Stimulated activated naive CD8-positive, alpha-beta T cell treated with anti-CD3 and anti-CD28 coated beads, Interleukin-15, Interleukin-2, amounts not matched to agents 100 ng/mL and 50 ng/mL, for 24 hours (primary cell): ENCODE measurements at regions not wholly inside any gene's neighbourhood (a gene's known extent, or its start where the extent isn't known, plus 50 kb on each side); places are given as distances from the start of the nearest gene placed in this dataset.
"Not testable (repeated sequence)": the region's sequence is repeated elsewhere in the genome, so short reads cannot be mapped to it uniquely, and the experiment has no call there.

ENCODE experiments used
- H3K27ac Mint-ChIP-seq: one replicate; pipeline ENCODE4 v1.8.0; 2021; ENCODE audit warnings: mild to moderate bottlenecking, mixed read lengths
- H3K27me3 Mint-ChIP-seq: one replicate; pipeline ENCODE4 v1.8.0; 2021; ENCODE audit warnings: mixed read lengths
- H3K36me3 Mint-ChIP-seq: one replicate; pipeline ENCODE4 v1.8.0; 2021; ENCODE audit warnings: low read depth, mixed read lengths
- H3K4me1 Mint-ChIP-seq: one replicate; pipeline ENCODE4 v1.8.0; 2021; ENCODE audit warnings: low read depth, mixed read lengths
- H3K4me3 Mint-ChIP-seq: one replicate; pipeline ENCODE4 v1.8.0; 2021; ENCODE audit warnings: mild to moderate bottlenecking, mixed read lengths
- H3K9me3 Mint-ChIP-seq: one replicate; pipeline ENCODE4 v1.8.0; 2021; ENCODE audit warnings: mixed read lengths

GRCh38 chr2:389985-390384, 102.1 kb upstream of the ALKAL2 start:
- not testable (repeated sequence) for H3K36me3 Mint-ChIP-seq, H3K9me3 Mint-ChIP-seq, H3K27ac Mint-ChIP-seq, H3K4me3 Mint-ChIP-seq, H3K27me3 Mint-ChIP-seq
- H3K4me1 Mint-ChIP-seq = peaks cover 18% of the 10 kb centered on the region

GRCh38 chr2:388752-389151, 100.9 kb upstream of the ALKAL2 start:
- H3K9me3 Mint-ChIP-seq, H3K27ac Mint-ChIP-seq, H3K36me3 Mint-ChIP-seq, H3K4me1 Mint-ChIP-seq, H3K27me3 Mint-ChIP-seq, H3K4me3 Mint-ChIP-seq: not testable (repeated sequence)

GRCh38 chr2:387980-388421, 100.1 kb upstream of the ALKAL2 start:
- Mint-ChIP-seq H3K4me1 (peaks cover 2% of the 10 kb centered on the region), H3K27ac (no peak overlapping the region), H3K4me3 (no peak overlapping the region), H3K36me3 (no peaks in the 10 kb centered on the region), H3K9me3 (no peaks in the 10 kb centered on the region), H3K27me3 (no peaks in the 10 kb centered on the region)

GRCh38 chr2:386406-387103, 98.7 kb upstream of the ALKAL2 start:
- H3K4me1 Mint-ChIP-seq = no peaks in the 10 kb centered on the region
- H3K36me3 Mint-ChIP-seq = no peaks in the 10 kb centered on the region
- no peaks in the 10 kb centered on the region for H3K9me3 Mint-ChIP-seq
- no peak overlapping the region for H3K4me3 Mint-ChIP-seq
- no peaks in the 10 kb centered on the region for H3K27me3 Mint-ChIP-seq
- no peak overlapping the region for H3K27ac Mint-ChIP-seq

GRCh38 chr2:385785-386184, 97.9 kb upstream of the ALKAL2 start:
- H3K4me1 Mint-ChIP-seq = no peaks in the 10 kb centered on the region
- no peak overlapping the region for H3K27ac Mint-ChIP-seq
- no peak overlapping the region for H3K4me3 Mint-ChIP-seq
- H3K27me3 Mint-ChIP-seq = no peaks in the 10 kb centered on the region
- no peaks in the 10 kb centered on the region for H3K9me3 Mint-ChIP-seq
- H3K36me3 Mint-ChIP-seq = no peaks in the 10 kb centered on the region

- no peaks in the 10 kb centered on the region for H3K4me1 Mint-ChIP-seq
Observed at GRCh38 chr2:385061-385460, 97.2 kb upstream of the ALKAL2 start.

GRCh38 chr2:383888-384287, 96.0 kb upstream of the ALKAL2 start:
- H3K9me3 Mint-ChIP-seq = no peaks in the 10 kb centered on the region
- H3K4me3 Mint-ChIP-seq = no peak overlapping the region
- no peaks in the 10 kb centered on the region for H3K4me1 Mint-ChIP-seq
- no peak overlapping the region for H3K27ac Mint-ChIP-seq
- no peaks in the 10 kb centered on the region for H3K36me3 Mint-ChIP-seq
- H3K27me3 Mint-ChIP-seq = peaks cover 7% of the 10 kb centered on the region

More at GRCh38 chr2:385061-385460, 97.2 kb upstream of the ALKAL2 start:
- H3K9me3 Mint-ChIP-seq = no peaks in the 10 kb centered on the region
- H3K4me3 Mint-ChIP-seq = no peak overlapping the region
- H3K27me3 Mint-ChIP-seq = no peaks in the 10 kb centered on the region
- no peak overlapping the region for H3K27ac Mint-ChIP-seq
- no peaks in the 10 kb centered on the region for H3K36me3 Mint-ChIP-seq

GRCh38 chr2:383178-383577, 95.3 kb upstream of the ALKAL2 start:
- peaks cover 4% of the 10 kb centered on the region for H3K9me3 Mint-ChIP-seq
- no peak overlapping the region for H3K4me3 Mint-ChIP-seq
- no peaks in the 10 kb centered on the region for H3K4me1 Mint-ChIP-seq
- no peak overlapping the region for H3K27ac Mint-ChIP-seq
- no peaks in the 10 kb centered on the region for H3K36me3 Mint-ChIP-seq
- H3K27me3 Mint-ChIP-seq = peaks cover 7% of the 10 kb centered on the region

- H3K27me3 Mint-ChIP-seq = peaks cover 9% of the 10 kb centered on the region
- H3K36me3 Mint-ChIP-seq = no peaks in the 10 kb centered on the region
- peaks cover 9% of the 10 kb centered on the region for H3K9me3 Mint-ChIP-seq
- no peak overlapping the region for H3K27ac Mint-ChIP-seq
- H3K4me3 Mint-ChIP-seq = no peak overlapping the region
- no peaks in the 10 kb centered on the region for H3K4me1 Mint-ChIP-seq
Observed at GRCh38 chr2:382728-383022, 94.8 kb upstream of the ALKAL2 start.

GRCh38 chr2:381941-382727, 94.2 kb upstream of the ALKAL2 start:
- Mint-ChIP-seq H3K36me3 (no peaks in the 10 kb centered on the region), H3K27me3 (peaks cover 14% of the 10 kb centered on the region), H3K9me3 (peaks cover 13% of the 10 kb centered on the region), H3K4me1 (no peaks in the 10 kb centered on the region), H3K4me3 (no peak overlapping the region), H3K27ac (no peak overlapping the region)

GRCh38 chr2:381181-381580, 93.3 kb upstream of the ALKAL2 start:
- Mint-ChIP-seq H3K27me3 (peaks cover 14% of the 10 kb centered on the region), H3K27ac (no peak overlapping the region), H3K36me3 (no peaks in the 10 kb centered on the region), H3K4me1 (no peaks in the 10 kb centered on the region), H3K9me3 (peaks cover 13% of the 10 kb centered on the region), H3K4me3 (no peak overlapping the region)

- Mint-ChIP-seq H3K4me3 (no peak overlapping the region), H3K27ac (no peak overlapping the region), H3K9me3 (peaks cover 13% of the 10 kb centered on the region), H3K4me1 (no peaks in the 10 kb centered on the region), H3K36me3 (no peaks in the 10 kb centered on the region), H3K27me3 (peaks cover 14% of the 10 kb centered on the region)
Observed at GRCh38 chr2:380772-381171, 92.9 kb upstream of the ALKAL2 start.

- Mint-ChIP-seq H3K27ac (no peak overlapping the region), H3K4me3 (no peak overlapping the region), H3K36me3 (no peaks in the 10 kb centered on the region), H3K9me3 (peaks cover 13% of the 10 kb centered on the region), H3K27me3 (peaks cover 14% of the 10 kb centered on the region), H3K4me1 (no peaks in the 10 kb centered on the region)
Observed at GRCh38 chr2:380221-380620, 92.3 kb upstream of the ALKAL2 start.

- Mint-ChIP-seq H3K4me3 (no peak overlapping the region), H3K36me3 (no peaks in the 10 kb centered on the region)
Observed at GRCh38 chr2:379778-380177, 91.9 kb upstream of the ALKAL2 start.

GRCh38 chr2:378364-378763, 90.5 kb upstream of the ALKAL2 start:
- Mint-ChIP-seq H3K9me3 (peaks cover 13% of the 10 kb centered on the region), H3K27ac (no peak overlapping the region), H3K4me3 (no peak overlapping the region), H3K27me3 (peaks cover 14% of the 10 kb centered on the region), H3K4me1 (no peaks in the 10 kb centered on the region), H3K36me3 (no peaks in the 10 kb centered on the region)

More at GRCh38 chr2:379778-380177, 91.9 kb upstream of the ALKAL2 start:
- Mint-ChIP-seq H3K27ac (no peak overlapping the region), H3K9me3 (peaks cover 13% of the 10 kb centered on the region), H3K27me3 (peaks cover 14% of the 10 kb centered on the region), H3K4me1 (no peaks in the 10 kb centered on the region)

GRCh38 chr2:377414-377813, 89.5 kb upstream of the ALKAL2 start:
- H3K4me1 Mint-ChIP-seq = no peaks in the 10 kb centered on the region
- no peak overlapping the region for H3K27ac Mint-ChIP-seq
- peaks cover 13% of the 10 kb centered on the region for H3K9me3 Mint-ChIP-seq
- no peaks in the 10 kb centered on the region for H3K36me3 Mint-ChIP-seq
- peaks cover 14% of the 10 kb centered on the region for H3K27me3 Mint-ChIP-seq
- no peak overlapping the region for H3K4me3 Mint-ChIP-seq
